ENCODE measurements at regions not wholly inside any gene's neighbourhood (a gene's known extent, or its start where the extent isn't known, plus 50 kb on each side); places are given as distances from the start of the nearest gene placed in this dataset.
"Not testable (repeated sequence)": the region's sequence is repeated elsewhere in the genome, so short reads cannot be mapped to it uniquely, and the experiment has no call there.

- no peak for DNase-seq (ENCODE audit: low spot score)
These were observed 273.6 kb downstream of the FBXO8 start for GRCh38 chr4:174009686-174010451.

GRCh38 chr4:174005422-174005821, 278.0 kb downstream of the FBXO8 start:
- no peak for DNase-seq (ENCODE audit: low spot score)

- DNase-seq (ENCODE audit: low spot score), result no peak
These were observed 284.9 kb downstream of the FBXO8 start for GRCh38 chr4:173998471-173999144.

GRCh38 chr4:173995779-173996178, 287.7 kb downstream of the FBXO8 start:
- DNase-seq (ENCODE audit: low spot score), result not testable (repeated sequence)

GRCh38 chr4:173991814-173992213, 291.7 kb downstream of the FBXO8 start:
- DNase-seq (ENCODE audit: low spot score), result no peak

- DNase-seq (ENCODE audit: low spot score), result no peak
These were observed 292.2 kb downstream of the FBXO8 start for GRCh38 chr4:173991316-173991715.

- DNase-seq (ENCODE audit: low spot score), result no peak
These were observed 292.6 kb downstream of the FBXO8 start for GRCh38 chr4:173990869-173991210.

GRCh38 chr4:173990126-173990868, 293.2 kb downstream of the FBXO8 start:
- DNase-seq (ENCODE audit: low spot score), result no peak

GRCh38 chr4:173963523-173963922, 319.9 kb downstream of the FBXO8 start:
- not testable (repeated sequence) for DNase-seq (ENCODE audit: low spot score)

- DNase-seq (ENCODE audit: low spot score), result no peak
These were observed 323.1 kb downstream of the FBXO8 start for GRCh38 chr4:173960398-173960797.

GRCh38 chr4:173958445-173958844, 325.0 kb downstream of the FBXO8 start:
- DNase-seq (ENCODE audit: low spot score), result no peak

GRCh38 chr4:173943547-173943946, 339.9 kb downstream of the FBXO8 start:
- no peak for DNase-seq (ENCODE audit: low spot score)

- no peak for DNase-seq (ENCODE audit: low spot score)
These were observed 343.3 kb downstream of the FBXO8 start for GRCh38 chr4:173940146-173940545.

GRCh38 chr4:173937631-173938270, 345.7 kb downstream of the FBXO8 start:
- no peak for DNase-seq (ENCODE audit: low spot score)

- no peak for DNase-seq (ENCODE audit: low spot score)
These were observed 346.6 kb downstream of the FBXO8 start for GRCh38 chr4:173936861-173937260.

GRCh38 chr4:173935622-173936405, 347.7 kb downstream of the FBXO8 start:
- DNase-seq (ENCODE audit: low spot score), result no peak

- no peak for DNase-seq (ENCODE audit: low spot score)
These were observed 348.4 kb downstream of the FBXO8 start for GRCh38 chr4:173934933-173935620.

- no peak for DNase-seq (ENCODE audit: low spot score)
These were observed 349.3 kb downstream of the FBXO8 start for GRCh38 chr4:173934201-173934600.

GRCh38 chr4:173932701-173933100, 350.8 kb downstream of the FBXO8 start:
- DNase-seq (ENCODE audit: low spot score), result no peak

GRCh38 chr4:173930329-173930967, 353.0 kb downstream of the FBXO8 start:
- no peak for DNase-seq (ENCODE audit: low spot score)
